OCI-LY7 (cell line): ENCODE measurements at regions not wholly inside any gene's neighbourhood (a gene's known extent, or its start where the extent isn't known, plus 50 kb on each side); places are given as distances from the start of the nearest gene placed in this dataset.

ENCODE experiments used
- BruUV-seq: library from RNA; stranded (reverse); fragments of 400-500 nt; replicated peaks from 2 replicates; lab custom pipeline; 2021; lab: Mats Ljungman, UMichigan
- CTCF ChIA-PET: fragments of 300-600 bp; sonication (Branson Sonifier 250); formaldehyde crosslinking; loops from one replicate; lab custom pipeline; 2022; ENCODE audit warnings: antibody characterized with exemption; ENCODE audit not compliant: unreplicated experiment; lab: Charles Lee
- POLR2A ChIA-PET: fragments of 300-600 bp; sonication (Branson Sonifier 250); formaldehyde crosslinking; loops from one replicate; lab custom pipeline; 2022; ENCODE audit warnings: antibody characterized with exemption; lab: Charles Lee
- DNase-seq: peaks from one replicate; pipeline ENCODE4 v3.0.0-alpha.2; 2015; ENCODE audit warnings: low spot score
- H2AFZ ChIP-seq: fragments of 200-600 bp; sonication (generic), shearing (Covaris generic); 2 replicates; pipeline ENCODE4 v1.6.1; 2014; ENCODE audit warnings: mild to moderate bottlenecking, antibody characterized with exemption, low read length, moderate library complexity
- H3K27ac ChIP-seq: fragments of 200-600 bp; sonication (generic); 2 replicates; pipeline ENCODE4 v1.5.1; 2014; ENCODE audit warnings: mixed run types, low read depth, mild to moderate bottlenecking, moderate library complexity, low read length, inconsistent platforms; ENCODE audit not compliant: poor library complexity, severe bottlenecking
- H3K36me3 ChIP-seq: fragments of 200-600 bp; sonication (generic); 2 replicates; pipeline ENCODE4 v1.6.1; 2014; ENCODE audit warnings: mild to moderate bottlenecking, antibody characterized with exemption, low read length, moderate library complexity, mixed read lengths; ENCODE audit not compliant: insufficient read depth
- H3K4me1 ChIP-seq: fragments of 200-600 bp; sonication (generic); 2 replicates; pipeline ENCODE4 v1.5.1; 2014; ENCODE audit warnings: mild to moderate bottlenecking, low read length; ENCODE audit not compliant: insufficient read depth, poor library complexity, severe bottlenecking
- H3K4me2 ChIP-seq: fragments of 200-600 bp; sonication (generic); 2 replicates; pipeline ENCODE4 v1.6.1; 2014; ENCODE audit warnings: mild to moderate bottlenecking, low read length
- H3K4me3 ChIP-seq: fragments of 200-600 bp; sonication (generic); 2 replicates; pipeline ENCODE4 v1.5.1; 2014; ENCODE audit warnings: mild to moderate bottlenecking, low read depth, low read length; ENCODE audit not compliant: poor library complexity, severe bottlenecking
- H3K79me2 ChIP-seq: fragments of 200-600 bp; sonication (generic); 2 replicates; pipeline ENCODE4 v1.6.1; 2016; ENCODE audit warnings: low read depth, mild to moderate bottlenecking, low read length, moderate library complexity, mixed read lengths; ENCODE audit not compliant: insufficient read depth
- H3K9me2 ChIP-seq: fragments of 200-600 bp; sonication (generic); 2 replicates; pipeline ENCODE4 v1.6.1; 2016; ENCODE audit warnings: mild to moderate bottlenecking, low read length, mixed read lengths; ENCODE audit not compliant: insufficient read depth
- H3K9me3 ChIP-seq: fragments of 200-600 bp; sonication (generic); 2 replicates; pipeline ENCODE4 v1.6.1; 2014; ENCODE audit warnings: mild to moderate bottlenecking, mixed run types, low read length, mixed read lengths
- H4K20me1 ChIP-seq: fragments of 200-600 bp; sonication (generic); 2 replicates; pipeline ENCODE4 v1.6.1; 2014; ENCODE audit warnings: mild to moderate bottlenecking, antibody characterized with exemption, low read length, moderate library complexity, mixed read lengths; ENCODE audit not compliant: insufficient read depth
- EZH2phosphoT487 ChIP-seq: fragments of 200-600 bp; sonication (generic); IDR thresholded peaks from 2 replicates; pipeline ENCODE4 v1.6.1; 2018; ENCODE audit warnings: low read depth, borderline replicate concordance, mild to moderate bottlenecking, mixed run types, antibody characterized with exemption, low read length, moderate library complexity, mixed read lengths
- intact Hi-C: fragments of 100-400 bp; cut with micrococcal nuclease; formaldehyde crosslinking; loops from one replicate; pipeline ENCODE4 v1.10.0; 2022; ENCODE audit not compliant: unreplicated experiment
- TF ChIP-seq, protein P1 (sequence below): fragments of 200-600 bp; sonication (generic); conservative IDR thresholded peaks from 2 replicates; pipeline ENCODE4 v1.5.1; 2014; ENCODE audit warnings: mild to moderate bottlenecking, antibody characterized with exemption, low read length, moderate library complexity, mixed read lengths

DNA sequence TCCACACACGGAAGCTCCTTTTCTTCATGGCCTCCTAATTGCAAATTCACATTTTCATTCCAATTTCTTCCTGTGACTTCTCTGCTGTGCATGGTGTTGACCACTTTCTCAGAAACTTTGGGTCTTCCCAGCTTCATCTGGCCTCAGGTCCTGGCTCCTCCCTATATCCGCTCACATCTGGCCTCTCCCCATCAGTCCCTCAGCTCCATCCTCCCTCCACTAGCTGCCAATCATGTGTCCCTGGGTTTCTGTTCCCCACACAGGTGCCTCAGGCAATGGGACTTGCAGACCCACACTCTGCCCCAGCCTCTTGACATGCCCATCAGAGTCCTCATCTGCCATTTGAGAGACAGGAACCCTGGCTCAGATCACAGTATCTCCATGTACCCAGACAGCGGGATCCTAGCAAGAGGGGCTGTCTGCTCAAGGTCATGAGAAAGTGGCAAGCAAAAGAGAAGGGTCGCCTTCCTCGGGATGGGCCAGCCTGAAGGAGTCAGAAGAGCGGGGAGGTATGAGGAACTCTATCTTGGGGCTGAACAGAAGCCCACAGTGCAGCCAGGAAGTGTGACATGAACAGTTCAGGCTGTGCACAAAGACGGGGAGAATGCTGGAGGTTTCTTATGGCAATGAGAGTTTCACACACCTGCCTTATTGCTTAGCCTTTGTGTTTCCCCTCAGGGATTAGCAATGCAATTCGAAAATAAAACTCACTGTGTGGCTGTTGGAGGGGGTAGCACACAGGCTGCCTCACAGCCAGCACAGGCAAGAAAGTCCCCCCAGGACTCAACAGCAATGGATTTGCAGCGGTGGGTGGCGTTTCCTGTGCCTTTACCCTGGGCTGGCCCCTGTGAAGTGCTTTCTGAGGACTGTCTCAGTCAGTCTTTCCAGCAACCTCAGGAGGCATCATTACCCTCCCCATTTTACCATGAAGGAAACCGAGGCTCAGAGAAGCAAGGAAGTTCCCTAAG is 69.5 kb downstream of the COPS8 start:
- H3K4me2 ChIP-seq, result peak overlapping the region; percentile 65
- H4K20me1 ChIP-seq, result no peaks in the 10 kb centered on the region
- peak overlapping the region; percentile 74 for H3K27ac ChIP-seq
- H3K4me1 ChIP-seq, result peaks cover 50% of the 10 kb centered on the region
- no peak for TF ChIP-seq EZH2phosphoT487
- TF ChIP-seq, protein P1, sequence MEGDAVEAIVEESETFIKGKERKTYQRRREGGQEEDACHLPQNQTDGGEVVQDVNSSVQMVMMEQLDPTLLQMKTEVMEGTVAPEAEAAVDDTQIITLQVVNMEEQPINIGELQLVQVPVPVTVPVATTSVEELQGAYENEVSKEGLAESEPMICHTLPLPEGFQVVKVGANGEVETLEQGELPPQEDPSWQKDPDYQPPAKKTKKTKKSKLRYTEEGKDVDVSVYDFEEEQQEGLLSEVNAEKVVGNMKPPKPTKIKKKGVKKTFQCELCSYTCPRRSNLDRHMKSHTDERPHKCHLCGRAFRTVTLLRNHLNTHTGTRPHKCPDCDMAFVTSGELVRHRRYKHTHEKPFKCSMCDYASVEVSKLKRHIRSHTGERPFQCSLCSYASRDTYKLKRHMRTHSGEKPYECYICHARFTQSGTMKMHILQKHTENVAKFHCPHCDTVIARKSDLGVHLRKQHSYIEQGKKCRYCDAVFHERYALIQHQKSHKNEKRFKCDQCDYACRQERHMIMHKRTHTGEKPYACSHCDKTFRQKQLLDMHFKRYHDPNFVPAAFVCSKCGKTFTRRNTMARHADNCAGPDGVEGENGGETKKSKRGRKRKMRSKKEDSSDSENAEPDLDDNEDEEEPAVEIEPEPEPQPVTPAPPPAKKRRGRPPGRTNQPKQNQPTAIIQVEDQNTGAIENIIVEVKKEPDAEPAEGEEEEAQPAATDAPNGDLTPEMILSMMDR, result no peak
- H3K36me3 ChIP-seq, result no peaks in the 10 kb centered on the region
- H3K79me2 ChIP-seq, result no peaks in the 10 kb centered on the region
- H3K4me3 ChIP-seq, result peak overlapping the region; percentile 1
- ChIA-PET CTCF (interaction anchor here (0.5 to 1.4 kb wide), 4 partner anchors 12 to 417 kb away, joined by 3 to 5 read pairs (median 4); no protein-coding TSS in a partner anchor), POLR2A (interaction anchor here (0.7 to 1.0 kb wide), 3 partner anchors 254 to 358 kb away, joined by 3 to 4 read pairs (median 4); no protein-coding TSS in a partner anchor)
- H3K9me3 ChIP-seq, result no peaks in the 10 kb centered on the region
- intact Hi-C loops, result loop anchor here (1.0 to 10.0 kb wide), 9 partner anchors 167 to 608 kb away; no protein-coding TSS in a partner anchor
- H2AFZ ChIP-seq, result peak overlapping the region; percentile 81
- DNase-seq, result peak; percentile 76
- no peaks in the 10 kb centered on the region for H3K9me2 ChIP-seq
- no TSS peak for BruUV-seq

DNA sequence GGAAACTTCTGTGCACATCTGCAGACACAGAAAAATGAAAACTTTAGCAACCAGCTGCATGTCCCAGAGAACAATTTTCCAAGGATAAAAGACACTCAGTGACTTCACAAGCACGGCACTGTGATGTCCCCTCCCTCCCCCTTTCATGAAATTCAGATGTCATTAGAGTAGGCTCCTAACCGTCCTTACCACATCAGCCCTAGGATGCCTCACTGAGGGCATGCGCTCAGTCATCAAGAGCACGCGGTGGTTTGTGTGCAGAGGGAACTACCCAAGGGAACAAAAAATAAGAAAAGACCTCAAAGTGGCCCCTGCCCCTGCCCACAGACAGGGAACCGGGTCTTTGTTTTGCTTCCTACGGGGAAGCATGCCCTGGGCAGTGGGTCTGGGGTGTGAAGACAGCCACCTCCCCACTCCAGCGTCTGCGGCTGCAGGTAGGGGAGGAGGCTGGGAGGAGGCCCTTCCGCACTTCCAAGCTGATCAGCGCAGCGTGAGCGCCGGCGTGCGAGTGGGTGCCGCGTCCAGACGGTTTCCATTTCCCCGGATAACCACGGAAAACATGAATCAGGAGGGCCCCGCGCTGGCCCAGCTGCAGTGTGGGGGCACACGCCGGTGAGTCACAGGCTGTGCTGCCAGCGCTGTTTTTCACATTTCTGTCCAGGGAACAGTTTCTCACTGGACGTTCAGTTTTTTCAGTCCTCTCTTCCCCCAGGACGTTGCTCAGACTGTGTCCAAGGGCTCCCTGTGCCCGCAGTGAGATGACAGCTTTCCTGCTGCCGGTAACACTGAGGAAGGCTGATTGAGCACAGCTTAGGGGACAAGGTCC is 70.6 kb downstream of the COPS8 start:
- CTCF ChIA-PET, result interaction anchor here (1.2 kb wide), 1 partner anchor 9 kb away, joined by 3 read pairs; no protein-coding TSS in a partner anchor
- TF ChIP-seq, protein P1, result no peak
- no peak for TF ChIP-seq EZH2phosphoT487
- peak overlapping the region; percentile 81; the same call in 1 of the 2 replicates for H2AFZ ChIP-seq
- H3K36me3 ChIP-seq, result no peaks in the 10 kb centered on the region
- POLR2A ChIA-PET, result interaction anchor here (1.0 kb wide), 1 partner anchor 357 kb away, joined by 4 read pairs; no protein-coding TSS in a partner anchor
- peak overlapping the region; percentile 74 for H3K27ac ChIP-seq
- H3K4me3 ChIP-seq, result no peak overlapping the region
- H4K20me1 ChIP-seq, result no peaks in the 10 kb centered on the region
- no peak for DNase-seq
- H3K9me2 ChIP-seq, result no peaks in the 10 kb centered on the region
- H3K4me1 ChIP-seq, result peaks cover 59% of the 10 kb centered on the region
- intact Hi-C loops, result loop anchor here (5.0 to 10.0 kb wide), 3 partner anchors 509 to 609 kb away; no protein-coding TSS in a partner anchor
- H3K79me2 ChIP-seq, result no peaks in the 10 kb centered on the region
- no peaks in the 10 kb centered on the region for H3K9me3 ChIP-seq
- H3K4me2 ChIP-seq, result peak overlapping the region; percentile 65
- BruUV-seq, result no TSS peak
